HFF-Myc (cell line): ENCODE measurements at regions not wholly inside any gene's neighbourhood (a gene's known extent, or its start where the extent isn't known, plus 50 kb on each side); places are given as distances from the start of the nearest gene placed in this dataset.

ENCODE experiments used
- DNase-seq: peaks from one replicate; pipeline ENCODE4 v3.0.0-alpha.2; 2011; ENCODE audit warnings: low read depth; ENCODE audit errors: extremely low read depth
- H3K4me3 ChIP-seq: replicated peaks from 2 replicates; pipeline ENCODE4 v1.5.1; 2011; ENCODE audit warnings: low read depth, mild to moderate bottlenecking, control low read depth, low read length
- CTCF ChIP-seq: IDR thresholded peaks from 2 replicates; pipeline ENCODE4 v1.5.1; 2012; ENCODE audit warnings: mild to moderate bottlenecking, low read depth, low read length, control low read depth; ENCODE audit errors: missing control alignments

GRCh38 chr3:153252963-153253362 lies 90.9 kb downstream of the RAP2B start:
- H3K4me3 ChIP-seq, result no peak overlapping the region
- no peak for DNase-seq
- no peak for TF ChIP-seq CTCF

- no peak for TF ChIP-seq CTCF
- H3K4me3 ChIP-seq, result no peak overlapping the region
- no peak for DNase-seq
Measured at GRCh38 chr3:153254361-153254760, 92.3 kb downstream of the RAP2B start.

- no peak for DNase-seq
- no peak overlapping the region for H3K4me3 ChIP-seq
- TF ChIP-seq CTCF, result no peak
Measured at GRCh38 chr3:153257673-153258351, 95.8 kb downstream of the RAP2B start.

- H3K4me3 ChIP-seq, result no peak overlapping the region
- no peak for TF ChIP-seq CTCF
- no peak for DNase-seq
Measured at GRCh38 chr3:153259956-153260355, 97.9 kb downstream of the RAP2B start.

- no peak overlapping the region for H3K4me3 ChIP-seq
- no peak for DNase-seq
- no peak for TF ChIP-seq CTCF
Measured at GRCh38 chr3:153260681-153261080, 98.7 kb downstream of the RAP2B start.

GRCh38 chr3:153266619-153267018 lies 104.6 kb downstream of the RAP2B start:
- TF ChIP-seq CTCF, result no peak
- H3K4me3 ChIP-seq, result no peak overlapping the region
- DNase-seq, result no peak
